Keratinocyte (primary cell): ENCODE measurements at regions not wholly inside any gene's neighbourhood (a gene's known extent, or its start where the extent isn't known, plus 50 kb on each side); places are given as distances from the start of the nearest gene placed in this dataset.

Source experiments
- DNase-seq: peaks from one replicate; pipeline ENCODE4 v3.0.0-alpha.2; 2011; ENCODE audit warnings: low read depth, missing footprints, low spot score
- FAIRE-seq: peaks from 2 replicates; lab custom pipeline; 2011; peaks lifted over from hg19 to GRCh38; lab: Jason Lieb, UNC
- H2AFZ ChIP-seq: 2 replicates; pipeline ENCODE4 v1.6.0; 2012; ENCODE audit warnings: low read length, control low read depth, inconsistent platforms; ENCODE audit not compliant: control insufficient read depth
- H3K27ac ChIP-seq: 2 replicates; pipeline ENCODE4 v1.5.1; 2011; ENCODE audit warnings: low read length; ENCODE audit not compliant: control insufficient read depth, insufficient read depth
- H3K27me3 ChIP-seq: 3 replicates; pipeline ENCODE4 v1.6.0; 2011; ENCODE audit warnings: low read length; ENCODE audit not compliant: control insufficient read depth, insufficient read depth; ENCODE audit errors: extremely low read depth
- H3K36me3 ChIP-seq, 2 experiments: 2 replicates in 1 of 2; 3 replicates in 1 of 2; pipeline ENCODE4 v1.5.1; 2011; ENCODE audit warnings: low read length in 2 of 2, mild to moderate bottlenecking in 1 of 2; ENCODE audit not compliant: control insufficient read depth in 2 of 2, insufficient read depth in 2 of 2; ENCODE audit errors: extremely low read depth in 1 of 2
- H3K4me1 ChIP-seq: 3 replicates; pipeline ENCODE4 v1.5.1; 2011; ENCODE audit warnings: low read length; ENCODE audit not compliant: control insufficient read depth, insufficient read depth; ENCODE audit errors: extremely low read depth
- H3K4me2 ChIP-seq: 3 replicates; pipeline ENCODE4 v1.6.0; 2011; ENCODE audit warnings: low read depth, low read length; ENCODE audit not compliant: control insufficient read depth, insufficient read depth; ENCODE audit errors: extremely low read depth
- H3K4me3 ChIP-seq, 3 experiments: fragments of 200-600 bp in 1 of 3; sonication (generic) in 1 of 3; 2 replicates in 2 of 3; 3 replicates in 1 of 3; pipeline ENCODE4 v1.5.1; 2011 to 2016; ENCODE audit warnings: low read length in 3 of 3, mild to moderate bottlenecking in 3 of 3, control low read depth in 2 of 3, inconsistent platforms in 1 of 3, low read depth in 1 of 3, mixed read lengths in 1 of 3, mixed run types in 1 of 3, moderate library complexity in 1 of 3; ENCODE audit not compliant: control insufficient read depth in 2 of 3, insufficient read depth in 2 of 3; ENCODE audit errors: extremely low read depth in 1 of 3
- H3K79me2 ChIP-seq: 2 replicates; pipeline ENCODE4 v1.6.0; 2012; ENCODE audit warnings: low read length; ENCODE audit not compliant: control insufficient read depth, insufficient read depth
- H3K9ac ChIP-seq: 3 replicates; pipeline ENCODE4 v1.6.0; 2011; ENCODE audit warnings: low read length; ENCODE audit not compliant: control insufficient read depth, insufficient read depth; ENCODE audit errors: extremely low read depth
- H3K9me1 ChIP-seq: 3 replicates; pipeline ENCODE4 v1.6.0; 2011; ENCODE audit warnings: low read length; ENCODE audit not compliant: control insufficient read depth, insufficient read depth; ENCODE audit errors: extremely low read depth
- H3K9me3 ChIP-seq: 2 replicates; pipeline ENCODE4 v1.5.1; 2012; ENCODE audit warnings: low read depth, low read length; ENCODE audit not compliant: control insufficient read depth
- H4K20me1 ChIP-seq: 3 replicates; pipeline ENCODE4 v1.6.0; 2011; ENCODE audit warnings: low read length; ENCODE audit not compliant: control insufficient read depth, insufficient read depth; ENCODE audit errors: extremely low read depth
- EZH2 ChIP-seq: IDR thresholded peaks from one replicate; pipeline ENCODE4 v1.6.1; 2012; ENCODE audit warnings: inconsistent platforms, mild to moderate bottlenecking, low read length, moderate library complexity
- dilution Hi-C: fragments of 300-500 bp; cut with MboI; formaldehyde crosslinking; loops from one replicate; pipeline ENCODE4 v1.7.0; 2020; ENCODE audit warnings: low sequenced_read_pairs; ENCODE audit not compliant: extremely low pct_ligation_motif_present
- TF ChIP-seq, protein P1 (sequence below), 3 experiments: IDR thresholded peaks in 1 of 3; conservative IDR thresholded peaks in 1 of 3; optimal IDR thresholded peaks in 1 of 3; 2 replicates in 2 of 3; 3 replicates in 1 of 3; pipeline versions ENCODE3 to v1.5.1; 2011; ENCODE audit warnings: low read length in 3 of 3, mild to moderate bottlenecking in 3 of 3, moderate library complexity in 2 of 3, control low read depth in 1 of 3, inconsistent platforms in 1 of 3; ENCODE audit not compliant: insufficient read depth in 2 of 3; ENCODE audit errors: extremely low read depth in 1 of 3

DNA sequence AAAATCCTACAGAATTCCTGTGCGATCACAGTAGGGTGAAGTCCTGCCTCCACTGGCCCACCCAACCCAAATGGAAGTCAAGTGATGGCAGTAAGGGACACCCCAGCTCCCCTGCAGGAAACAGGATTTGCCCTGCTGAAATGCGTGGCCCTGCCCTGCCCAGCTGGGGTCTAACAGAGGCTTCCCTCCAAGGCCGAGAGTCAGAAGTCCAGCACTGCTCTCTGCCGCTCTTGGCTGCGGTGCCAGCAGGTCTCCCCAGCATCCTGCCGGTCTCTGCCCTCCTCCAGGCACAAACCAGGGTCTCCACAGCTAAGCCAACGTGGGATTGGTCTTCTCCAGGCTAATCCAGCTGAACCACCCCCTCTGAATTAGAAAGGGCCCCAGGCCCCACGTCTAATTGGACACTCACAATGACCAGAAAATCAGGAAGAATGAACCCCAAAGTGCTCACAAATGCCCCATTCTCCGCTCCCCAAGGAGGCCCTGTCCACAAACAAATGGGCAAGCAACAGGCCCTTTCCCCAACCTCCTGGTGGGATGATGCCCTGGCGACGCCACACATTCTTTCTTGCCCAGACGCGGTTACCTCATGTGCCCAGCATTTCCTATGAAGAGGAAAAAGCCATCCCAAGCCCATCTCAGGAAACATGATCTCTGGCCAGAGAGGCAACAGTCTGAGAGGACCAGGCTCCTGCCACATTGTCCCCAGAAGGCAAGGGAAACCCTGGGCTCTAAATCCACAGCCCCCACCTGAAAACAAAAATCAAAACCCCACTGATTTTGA lies 117.2 kb downstream of the BANF2 start:
- FAIRE-seq (no peak), DNase-seq (no peak)
- Histone ChIP-seq H4K20me1 (no peaks in the 10 kb centered on the region), H3K79me2 (no peaks in the 10 kb centered on the region), H3K27me3 (no peaks in the 10 kb centered on the region), H3K9me1 (no peaks in the 10 kb centered on the region), H3K4me2 (no peak overlapping the region), H3K36me3 (no peaks in the 10 kb centered on the region), H3K9me3 (no peaks in the 10 kb centered on the region), H3K4me1 (no peaks in the 10 kb centered on the region), H3K27ac (no peak overlapping the region), H3K4me3 (no peak overlapping the region), H3K9ac (no peak overlapping the region), H2AFZ (no peak overlapping the region)
- TF ChIP-seq EZH2 = no peak
- TF ChIP-seq, protein P1, sequence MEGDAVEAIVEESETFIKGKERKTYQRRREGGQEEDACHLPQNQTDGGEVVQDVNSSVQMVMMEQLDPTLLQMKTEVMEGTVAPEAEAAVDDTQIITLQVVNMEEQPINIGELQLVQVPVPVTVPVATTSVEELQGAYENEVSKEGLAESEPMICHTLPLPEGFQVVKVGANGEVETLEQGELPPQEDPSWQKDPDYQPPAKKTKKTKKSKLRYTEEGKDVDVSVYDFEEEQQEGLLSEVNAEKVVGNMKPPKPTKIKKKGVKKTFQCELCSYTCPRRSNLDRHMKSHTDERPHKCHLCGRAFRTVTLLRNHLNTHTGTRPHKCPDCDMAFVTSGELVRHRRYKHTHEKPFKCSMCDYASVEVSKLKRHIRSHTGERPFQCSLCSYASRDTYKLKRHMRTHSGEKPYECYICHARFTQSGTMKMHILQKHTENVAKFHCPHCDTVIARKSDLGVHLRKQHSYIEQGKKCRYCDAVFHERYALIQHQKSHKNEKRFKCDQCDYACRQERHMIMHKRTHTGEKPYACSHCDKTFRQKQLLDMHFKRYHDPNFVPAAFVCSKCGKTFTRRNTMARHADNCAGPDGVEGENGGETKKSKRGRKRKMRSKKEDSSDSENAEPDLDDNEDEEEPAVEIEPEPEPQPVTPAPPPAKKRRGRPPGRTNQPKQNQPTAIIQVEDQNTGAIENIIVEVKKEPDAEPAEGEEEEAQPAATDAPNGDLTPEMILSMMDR (optimal IDR thresholded peaks at IDR 0.05 in 1 of 3, IDR thresholded peaks at IDR 0.05 in 1 of 3, conservative IDR thresholded peaks at IDR 0.05 in 1 of 3; ENCODE audit: extremely low read depth in 1 of 3, insufficient read depth in 2 of 3, low read length in 3 of 3) = no peak
- dilution Hi-C loops = no loop called here

GRCh38 chr20:17811628-17811965 lies 111.8 kb downstream of the BANF2 start:
- H3K9me1 ChIP-seq = no peaks in the 10 kb centered on the region
- H3K9ac ChIP-seq = no peak overlapping the region
- dilution Hi-C loops = no loop called here

More at GRCh38 chr20:17811628-17811965, 111.8 kb downstream of the BANF2 start:
- Histone ChIP-seq H3K27ac (no peak overlapping the region), H3K4me3 (no peak overlapping the region), H4K20me1 (no peaks in the 10 kb centered on the region), H3K9me3 (no peaks in the 10 kb centered on the region), H3K4me1 (no peaks in the 10 kb centered on the region), H2AFZ (no peak overlapping the region), H3K27me3 (no peaks in the 10 kb centered on the region), H3K36me3 (no peaks in the 10 kb centered on the region), H3K79me2 (no peaks in the 10 kb centered on the region), H3K4me2 (no peak overlapping the region)
- FAIRE-seq (no peak), DNase-seq (no peak)
- TF ChIP-seq, protein P1 (optimal IDR thresholded peaks at IDR 0.05 in 1 of 3, IDR thresholded peaks at IDR 0.05 in 1 of 3, conservative IDR thresholded peaks at IDR 0.05 in 1 of 3; ENCODE audit: extremely low read depth in 1 of 3, insufficient read depth in 2 of 3, low read length in 3 of 3) = no peak
- TF ChIP-seq EZH2 = no peak
